ENCODE measurements at regions not wholly inside any gene's neighbourhood (a gene's known extent, or its start where the extent isn't known, plus 50 kb on each side); places are given as distances from the start of the nearest gene placed in this dataset.
"Not testable (repeated sequence)": the region's sequence is repeated elsewhere in the genome, so short reads cannot be mapped to it uniquely, and the experiment has no call there.

- DNase-seq = peak; percentile 74
These were observed 175.1 kb downstream of the SEPTIN7 start for GRCh38 chr7:35975851-35976454.

GRCh38 chr7:35978816-35979640, 174.0 kb upstream of the EEPD1 start:
- not testable (repeated sequence) for DNase-seq

- no peak for DNase-seq
These were observed 170.5 kb upstream of the EEPD1 start for GRCh38 chr7:35982600-35982999.

- DNase-seq = no peak
These were observed 169.4 kb upstream of the EEPD1 start for GRCh38 chr7:35983626-35984025.

GRCh38 chr7:35985126-35985754, 167.8 kb upstream of the EEPD1 start:
- peak; percentile 68 for DNase-seq

GRCh38 chr7:35987016-35987415, 166.0 kb upstream of the EEPD1 start:
- no peak for DNase-seq

GRCh38 chr7:35988105-35988504, 164.9 kb upstream of the EEPD1 start:
- DNase-seq = no peak

GRCh38 chr7:35988818-35989217, 164.2 kb upstream of the EEPD1 start:
- no peak for DNase-seq

- DNase-seq = no peak
These were observed 161.4 kb upstream of the EEPD1 start for GRCh38 chr7:35991511-35992232.

GRCh38 chr7:35992436-35992835, 160.6 kb upstream of the EEPD1 start:
- no peak for DNase-seq

- no peak for DNase-seq
These were observed 159.9 kb upstream of the EEPD1 start for GRCh38 chr7:35993113-35993512.

- DNase-seq = no peak
These were observed 159.1 kb upstream of the EEPD1 start for GRCh38 chr7:35993676-35994606.

GRCh38 chr7:35995334-35995733, 157.7 kb upstream of the EEPD1 start:
- DNase-seq = no peak

GRCh38 chr7:35998481-35998880, 154.6 kb upstream of the EEPD1 start:
- DNase-seq = no peak

GRCh38 chr7:36001546-36001945, 151.5 kb upstream of the EEPD1 start:
- DNase-seq = no peak

GRCh38 chr7:36002900-36003299, 150.2 kb upstream of the EEPD1 start:
- DNase-seq = no peak

- DNase-seq = no peak
These were observed 149.7 kb upstream of the EEPD1 start for GRCh38 chr7:36003343-36003742.

- DNase-seq = no peak
These were observed 147.8 kb upstream of the EEPD1 start for GRCh38 chr7:36005293-36005692.

GRCh38 chr7:36005876-36006275, 147.2 kb upstream of the EEPD1 start:
- DNase-seq = no peak

GRCh38 chr7:36006636-36007229, 146.3 kb upstream of the EEPD1 start:
- DNase-seq = no peak

GRCh38 chr7:36010656-36011587, 142.1 kb upstream of the EEPD1 start:
- DNase-seq = no peak

Measured in CD4-positive, alpha-beta T cell treated with Interleukin-4 for 4 hours (primary cell).